Fibroblast of the aortic adventitia (primary cell): ENCODE measurements at regions not wholly inside any gene's neighbourhood (a gene's known extent, or its start where the extent isn't known, plus 50 kb on each side); places are given as distances from the start of the nearest gene placed in this dataset.
A peak's percentile ranks its signal among the peaks of the same experiment; 100 is the strongest.

Source experiments
- DNase-seq: peaks from one replicate; pipeline ENCODE4 v3.0.0-alpha.2; 2010; ENCODE audit warnings: low read depth
- H3K4me3 ChIP-seq: 2 replicates; pipeline ENCODE4 v1.5.1; 2011; ENCODE audit warnings: low read depth, mild to moderate bottlenecking, control low read depth, low read length, moderate library complexity
- CTCF ChIP-seq: IDR thresholded peaks from 2 replicates; pipeline ENCODE4 v1.5.1; 2011; ENCODE audit warnings: mild to moderate bottlenecking, low read length, control low read depth, inconsistent platforms; ENCODE audit not compliant: insufficient read depth

- DNase-seq = peak; percentile 13
- TF ChIP-seq CTCF = no peak
- no peak overlapping the region for H3K4me3 ChIP-seq
Measured at GRCh38 chr14:80446356-80446755, 235.1 kb upstream of the DIO2 start.

GRCh38 chr14:80445605-80446004 is 234.3 kb upstream of the DIO2 start:
- DNase-seq = no peak
- TF ChIP-seq CTCF = no peak
- H3K4me3 ChIP-seq = no peak overlapping the region

- DNase-seq = peak; percentile 24
- no peak for TF ChIP-seq CTCF
- H3K4me3 ChIP-seq = no peak overlapping the region
Measured at GRCh38 chr14:80434574-80435321, 223.4 kb upstream of the DIO2 start.

GRCh38 chr14:80433811-80434210 is 222.5 kb upstream of the DIO2 start:
- TF ChIP-seq CTCF = no peak
- DNase-seq = no peak
- no peak overlapping the region for H3K4me3 ChIP-seq

GRCh38 chr14:80428671-80429070 is 217.4 kb upstream of the DIO2 start:
- no peak for TF ChIP-seq CTCF
- DNase-seq = peak; percentile 41
- H3K4me3 ChIP-seq = no peak overlapping the region

- no peak overlapping the region for H3K4me3 ChIP-seq
- no peak for TF ChIP-seq CTCF
- peak; percentile 74 for DNase-seq
Measured at GRCh38 chr14:80428171-80428570, 216.9 kb upstream of the DIO2 start.

GRCh38 chr14:80427101-80427500 is 215.8 kb upstream of the DIO2 start:
- peak; percentile 32 for DNase-seq
- no peak for TF ChIP-seq CTCF
- H3K4me3 ChIP-seq = no peak overlapping the region
